Mesothelial cell of epicardium (in vitro differentiated cells): ENCODE measurements at regions not wholly inside any gene's neighbourhood (a gene's known extent, or its start where the extent isn't known, plus 50 kb on each side); places are given as distances from the start of the nearest gene placed in this dataset.

Experiments used
- DNase-seq, 2 experiments: peaks; one replicate each; pipeline ENCODE4 v3.0.0; 2021; ENCODE audit warnings: low spot score in 2 of 2; ENCODE audit not compliant: unreplicated experiment in 2 of 2
- H3K27ac Mint-ChIP-seq: 2 replicates; pipeline ENCODE4 v1.8.0; 2021; ENCODE audit warnings: mixed read lengths
- H3K27me3 Mint-ChIP-seq: 2 replicates; pipeline ENCODE4 v1.8.0; 2021; ENCODE audit warnings: low read depth, mixed read lengths
- H3K36me3 Mint-ChIP-seq: 2 replicates; pipeline ENCODE4 v1.8.0; 2021; ENCODE audit warnings: mixed read lengths
- H3K4me1 Mint-ChIP-seq: 2 replicates; pipeline ENCODE4 v1.8.0; 2021; ENCODE audit warnings: mixed read lengths
- H3K4me3 Mint-ChIP-seq: 2 replicates; pipeline ENCODE4 v1.8.0; 2021; ENCODE audit warnings: mild to moderate bottlenecking, moderate library complexity, mixed read lengths
- H3K9me3 Mint-ChIP-seq: 2 replicates; pipeline ENCODE4 v1.8.0; 2021; ENCODE audit warnings: mixed read lengths
- TF ChIP-seq, protein P1 (sequence below): fragments of 200-600 bp; sonication (generic); IDR thresholded peaks from one replicate; pipeline ENCODE4 v1.5.0; 2021; ENCODE audit warnings: antibody characterized with exemption; ENCODE audit not compliant: unreplicated experiment

DNA sequence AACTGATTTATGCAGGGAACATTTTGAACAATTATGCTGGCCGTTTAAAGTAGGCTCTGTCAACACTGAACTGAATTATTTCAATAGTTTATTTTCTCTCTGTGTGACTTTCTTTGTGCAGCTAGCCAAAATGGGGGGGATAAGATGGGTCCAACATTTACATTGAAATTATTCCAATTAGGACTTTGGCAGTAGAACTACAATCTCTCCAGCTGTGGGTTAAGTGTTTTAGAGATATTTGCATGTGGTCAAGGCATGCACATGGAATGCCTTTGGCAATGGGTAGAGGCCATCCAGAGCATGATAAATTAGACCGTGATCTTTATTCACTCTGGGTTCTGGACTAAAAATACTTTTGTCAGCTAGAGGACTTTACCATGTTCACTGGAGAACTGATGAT, 107.9 kb upstream of the ELOVL6 start:
- TF ChIP-seq, protein P1, sequence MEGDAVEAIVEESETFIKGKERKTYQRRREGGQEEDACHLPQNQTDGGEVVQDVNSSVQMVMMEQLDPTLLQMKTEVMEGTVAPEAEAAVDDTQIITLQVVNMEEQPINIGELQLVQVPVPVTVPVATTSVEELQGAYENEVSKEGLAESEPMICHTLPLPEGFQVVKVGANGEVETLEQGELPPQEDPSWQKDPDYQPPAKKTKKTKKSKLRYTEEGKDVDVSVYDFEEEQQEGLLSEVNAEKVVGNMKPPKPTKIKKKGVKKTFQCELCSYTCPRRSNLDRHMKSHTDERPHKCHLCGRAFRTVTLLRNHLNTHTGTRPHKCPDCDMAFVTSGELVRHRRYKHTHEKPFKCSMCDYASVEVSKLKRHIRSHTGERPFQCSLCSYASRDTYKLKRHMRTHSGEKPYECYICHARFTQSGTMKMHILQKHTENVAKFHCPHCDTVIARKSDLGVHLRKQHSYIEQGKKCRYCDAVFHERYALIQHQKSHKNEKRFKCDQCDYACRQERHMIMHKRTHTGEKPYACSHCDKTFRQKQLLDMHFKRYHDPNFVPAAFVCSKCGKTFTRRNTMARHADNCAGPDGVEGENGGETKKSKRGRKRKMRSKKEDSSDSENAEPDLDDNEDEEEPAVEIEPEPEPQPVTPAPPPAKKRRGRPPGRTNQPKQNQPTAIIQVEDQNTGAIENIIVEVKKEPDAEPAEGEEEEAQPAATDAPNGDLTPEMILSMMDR: no peak
- Mint-ChIP-seq H3K4me1 (peaks cover 12% of the 10 kb centered on the region), H3K27ac (no peak overlapping the region), H3K4me3 (no peak overlapping the region), H3K27me3 (no peaks in the 10 kb centered on the region), H3K9me3 (no peaks in the 10 kb centered on the region), H3K36me3 (no peaks in the 10 kb centered on the region)
- DNase-seq: no peak

DNA sequence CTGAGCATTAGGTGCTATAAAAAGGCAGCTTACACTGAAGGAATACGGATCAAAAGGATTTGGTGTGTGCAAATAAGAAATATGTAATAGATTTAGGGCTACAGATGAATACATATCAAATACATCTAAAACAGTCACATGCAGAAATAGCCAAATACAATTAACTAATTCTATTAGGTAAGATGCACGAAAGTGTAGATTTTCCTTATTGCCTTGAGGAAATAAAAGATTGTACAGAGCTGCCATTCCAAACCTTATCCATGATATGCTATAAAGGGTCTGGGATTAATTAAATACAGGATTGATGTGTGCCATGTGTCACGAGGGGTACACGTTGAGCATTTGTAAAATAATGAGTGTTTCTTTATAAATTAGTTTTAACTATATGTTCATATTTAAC, 107.0 kb upstream of the ELOVL6 start:
- TF ChIP-seq, protein P1: no peak
- no peak overlapping the region for H3K27ac Mint-ChIP-seq
- no peaks in the 10 kb centered on the region for H3K36me3 Mint-ChIP-seq
- no peaks in the 10 kb centered on the region for H3K9me3 Mint-ChIP-seq
- H3K4me3 Mint-ChIP-seq: no peak overlapping the region
- peaks cover 12% of the 10 kb centered on the region for H3K4me1 Mint-ChIP-seq
- no peaks in the 10 kb centered on the region for H3K27me3 Mint-ChIP-seq
- no peak for DNase-seq

- H3K4me3 Mint-ChIP-seq: no peak overlapping the region
- TF ChIP-seq, protein P1: no peak
- no peak overlapping the region for H3K27ac Mint-ChIP-seq
- no peak for DNase-seq
- no peaks in the 10 kb centered on the region for H3K36me3 Mint-ChIP-seq
- peaks cover 4% of the 10 kb centered on the region for H3K9me3 Mint-ChIP-seq
- H3K4me1 Mint-ChIP-seq: no peaks in the 10 kb centered on the region
- H3K27me3 Mint-ChIP-seq: peaks cover 6% of the 10 kb centered on the region
Measured at GRCh38 chr4:110296892-110297291, 98.5 kb upstream of the ELOVL6 start.

- DNase-seq: no peak
- TF ChIP-seq, protein P1: no peak
- Mint-ChIP-seq H3K4me3 (no peak overlapping the region), H3K27ac (no peak overlapping the region), H3K4me1 (peaks cover 11% of the 10 kb centered on the region), H3K9me3 (peaks cover 9% of the 10 kb centered on the region), H3K36me3 (no peaks in the 10 kb centered on the region), H3K27me3 (peaks cover 6% of the 10 kb centered on the region)
Measured at GRCh38 chr4:110294165-110294564, 95.8 kb upstream of the ELOVL6 start.

GRCh38 chr4:110292994-110293744, 94.8 kb upstream of the ELOVL6 start:
- DNase-seq: no peak
- peaks cover 6% of the 10 kb centered on the region for H3K27me3 Mint-ChIP-seq
- TF ChIP-seq, protein P1: no peak
- no peak overlapping the region for H3K4me3 Mint-ChIP-seq
- no peak overlapping the region for H3K27ac Mint-ChIP-seq
- H3K4me1 Mint-ChIP-seq: peaks cover 15% of the 10 kb centered on the region
- peaks cover 9% of the 10 kb centered on the region for H3K9me3 Mint-ChIP-seq
- H3K36me3 Mint-ChIP-seq: no peaks in the 10 kb centered on the region
